ENCODE measurements at regions not wholly inside any gene's neighbourhood (a gene's known extent, or its start where the extent isn't known, plus 50 kb on each side); places are given as distances from the start of the nearest gene placed in this dataset.

DNA sequence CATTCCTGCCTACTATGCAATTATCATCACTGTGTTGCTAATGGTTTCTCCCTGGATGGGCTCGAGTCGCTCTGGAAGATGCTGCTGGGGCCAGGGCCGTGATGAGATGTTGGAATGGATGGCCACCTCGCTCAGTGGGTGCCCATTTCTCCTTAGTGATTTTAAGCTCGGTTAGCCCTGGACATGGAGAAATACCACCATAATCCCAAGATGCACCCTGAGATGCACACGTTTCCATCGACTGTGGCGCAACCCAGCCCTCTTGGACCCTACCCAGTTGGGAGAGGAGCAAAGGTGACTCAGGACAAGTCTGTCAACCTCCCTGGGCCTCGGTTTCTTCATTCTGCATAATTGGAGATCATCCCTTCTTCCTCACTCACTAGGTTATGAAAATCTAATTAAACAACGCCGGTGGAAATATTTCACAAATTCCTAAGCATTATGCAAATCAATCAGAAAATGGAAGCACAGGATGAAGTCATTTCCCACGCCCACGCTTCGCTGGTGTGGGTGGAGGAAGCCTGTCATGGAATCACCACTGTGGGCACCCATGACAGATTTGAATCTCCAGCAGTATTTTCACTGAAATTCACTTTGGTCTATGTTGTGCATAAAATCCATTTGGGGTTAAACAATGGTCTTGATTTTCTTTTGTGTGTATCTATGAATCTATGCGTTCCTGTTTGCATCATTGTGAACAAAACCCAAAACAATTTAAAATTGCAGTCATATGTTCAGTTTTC, 195.2 kb downstream of the AXIN2 start:
- TF ChIP-seq, protein P1, sequence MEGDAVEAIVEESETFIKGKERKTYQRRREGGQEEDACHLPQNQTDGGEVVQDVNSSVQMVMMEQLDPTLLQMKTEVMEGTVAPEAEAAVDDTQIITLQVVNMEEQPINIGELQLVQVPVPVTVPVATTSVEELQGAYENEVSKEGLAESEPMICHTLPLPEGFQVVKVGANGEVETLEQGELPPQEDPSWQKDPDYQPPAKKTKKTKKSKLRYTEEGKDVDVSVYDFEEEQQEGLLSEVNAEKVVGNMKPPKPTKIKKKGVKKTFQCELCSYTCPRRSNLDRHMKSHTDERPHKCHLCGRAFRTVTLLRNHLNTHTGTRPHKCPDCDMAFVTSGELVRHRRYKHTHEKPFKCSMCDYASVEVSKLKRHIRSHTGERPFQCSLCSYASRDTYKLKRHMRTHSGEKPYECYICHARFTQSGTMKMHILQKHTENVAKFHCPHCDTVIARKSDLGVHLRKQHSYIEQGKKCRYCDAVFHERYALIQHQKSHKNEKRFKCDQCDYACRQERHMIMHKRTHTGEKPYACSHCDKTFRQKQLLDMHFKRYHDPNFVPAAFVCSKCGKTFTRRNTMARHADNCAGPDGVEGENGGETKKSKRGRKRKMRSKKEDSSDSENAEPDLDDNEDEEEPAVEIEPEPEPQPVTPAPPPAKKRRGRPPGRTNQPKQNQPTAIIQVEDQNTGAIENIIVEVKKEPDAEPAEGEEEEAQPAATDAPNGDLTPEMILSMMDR (conservative IDR thresholded peaks at IDR 0.05; ENCODE audit: low read depth in 2 of 2), result no peak
- TF ChIP-seq, protein P2, sequence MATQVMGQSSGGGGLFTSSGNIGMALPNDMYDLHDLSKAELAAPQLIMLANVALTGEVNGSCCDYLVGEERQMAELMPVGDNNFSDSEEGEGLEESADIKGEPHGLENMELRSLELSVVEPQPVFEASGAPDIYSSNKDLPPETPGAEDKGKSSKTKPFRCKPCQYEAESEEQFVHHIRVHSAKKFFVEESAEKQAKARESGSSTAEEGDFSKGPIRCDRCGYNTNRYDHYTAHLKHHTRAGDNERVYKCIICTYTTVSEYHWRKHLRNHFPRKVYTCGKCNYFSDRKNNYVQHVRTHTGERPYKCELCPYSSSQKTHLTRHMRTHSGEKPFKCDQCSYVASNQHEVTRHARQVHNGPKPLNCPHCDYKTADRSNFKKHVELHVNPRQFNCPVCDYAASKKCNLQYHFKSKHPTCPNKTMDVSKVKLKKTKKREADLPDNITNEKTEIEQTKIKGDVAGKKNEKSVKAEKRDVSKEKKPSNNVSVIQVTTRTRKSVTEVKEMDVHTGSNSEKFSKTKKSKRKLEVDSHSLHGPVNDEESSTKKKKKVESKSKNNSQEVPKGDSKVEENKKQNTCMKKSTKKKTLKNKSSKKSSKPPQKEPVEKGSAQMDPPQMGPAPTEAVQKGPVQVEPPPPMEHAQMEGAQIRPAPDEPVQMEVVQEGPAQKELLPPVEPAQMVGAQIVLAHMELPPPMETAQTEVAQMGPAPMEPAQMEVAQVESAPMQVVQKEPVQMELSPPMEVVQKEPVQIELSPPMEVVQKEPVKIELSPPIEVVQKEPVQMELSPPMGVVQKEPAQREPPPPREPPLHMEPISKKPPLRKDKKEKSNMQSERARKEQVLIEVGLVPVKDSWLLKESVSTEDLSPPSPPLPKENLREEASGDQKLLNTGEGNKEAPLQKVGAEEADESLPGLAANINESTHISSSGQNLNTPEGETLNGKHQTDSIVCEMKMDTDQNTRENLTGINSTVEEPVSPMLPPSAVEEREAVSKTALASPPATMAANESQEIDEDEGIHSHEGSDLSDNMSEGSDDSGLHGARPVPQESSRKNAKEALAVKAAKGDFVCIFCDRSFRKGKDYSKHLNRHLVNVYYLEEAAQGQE (IDR thresholded peaks at IDR 0.05; ENCODE audit: unreplicated experiment), result no peak
- TF ChIP-seq POLR2AphosphoS5 (IDR thresholded peaks at IDR 0.05; ENCODE audit: low read depth), result no peak
- TF ChIP-seq CREB1 (CRISPR knock-in tag; IDR thresholded peaks at IDR 0.05; ENCODE audit: low read depth), result no peak
- no peak for TF ChIP-seq EZH2 (IDR thresholded peaks at IDR 0.05; ENCODE audit: low read depth, unreplicated experiment)
- no peak for TF ChIP-seq STAT1 (IDR thresholded peaks at IDR 0.05; ENCODE audit: unreplicated experiment)
- no peak for TF ChIP-seq JUNB (IDR thresholded peaks at IDR 0.05; ENCODE audit: unreplicated experiment)
